ENCODE measurements at regions not wholly inside any gene's neighbourhood (a gene's known extent, or its start where the extent isn't known, plus 50 kb on each side); places are given as distances from the start of the nearest gene placed in this dataset.

- DNase-seq (ENCODE audit: low spot score) = no peak
These were observed 106.7 kb upstream of the ETS2 start for GRCh38 chr21:38699048-38699447.

DNA sequence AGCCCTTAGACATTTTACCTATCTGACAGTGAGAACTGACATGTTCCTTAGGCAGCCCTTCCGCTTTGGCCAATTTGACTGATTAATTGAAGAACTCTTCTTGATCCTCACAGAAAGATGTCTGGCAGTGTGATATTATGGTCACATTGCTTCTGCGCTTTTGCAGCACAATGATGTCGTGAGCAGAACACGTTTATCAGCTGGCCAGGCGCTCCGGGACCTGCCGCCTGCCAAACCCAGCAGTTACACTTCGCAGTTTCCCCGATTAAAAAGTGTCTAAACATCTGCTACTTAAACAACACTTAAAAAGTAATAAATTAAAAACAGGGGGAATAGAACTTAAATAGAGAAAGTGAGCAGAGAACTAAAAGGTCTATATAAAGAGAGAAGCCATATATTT lies 103.5 kb upstream of the ETS2 start:
- DNase-seq (ENCODE audit: low spot score) = no peak

GRCh38 chr21:38709876-38710275 lies 95.9 kb upstream of the ETS2 start:
- DNase-seq (ENCODE audit: low spot score) = no peak

DNA sequence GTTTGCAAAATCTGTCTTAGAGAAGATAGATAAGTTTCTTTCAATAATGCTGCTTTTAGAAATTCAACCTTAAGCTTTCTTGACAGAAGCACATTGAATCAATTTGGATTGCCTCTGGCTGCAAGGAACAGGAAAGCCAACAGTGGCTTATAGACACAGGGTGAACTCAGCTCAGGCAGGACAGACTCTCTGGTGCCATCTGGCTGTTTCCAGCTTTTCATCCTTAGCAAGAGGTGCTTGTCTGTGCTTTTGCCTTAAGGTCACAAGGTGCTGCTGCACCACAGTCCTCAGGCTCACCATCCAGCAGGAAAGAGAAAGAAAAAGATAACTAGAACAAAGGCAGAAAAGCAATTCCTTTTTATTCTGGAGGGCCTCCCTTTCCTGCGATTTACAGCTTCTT lies 93.7 kb upstream of the ETS2 start:
- peak; percentile 71 for DNase-seq (ENCODE audit: low spot score)

GRCh38 chr21:38712664-38713063 lies 93.1 kb upstream of the ETS2 start:
- no peak for DNase-seq (ENCODE audit: low spot score)

DNA sequence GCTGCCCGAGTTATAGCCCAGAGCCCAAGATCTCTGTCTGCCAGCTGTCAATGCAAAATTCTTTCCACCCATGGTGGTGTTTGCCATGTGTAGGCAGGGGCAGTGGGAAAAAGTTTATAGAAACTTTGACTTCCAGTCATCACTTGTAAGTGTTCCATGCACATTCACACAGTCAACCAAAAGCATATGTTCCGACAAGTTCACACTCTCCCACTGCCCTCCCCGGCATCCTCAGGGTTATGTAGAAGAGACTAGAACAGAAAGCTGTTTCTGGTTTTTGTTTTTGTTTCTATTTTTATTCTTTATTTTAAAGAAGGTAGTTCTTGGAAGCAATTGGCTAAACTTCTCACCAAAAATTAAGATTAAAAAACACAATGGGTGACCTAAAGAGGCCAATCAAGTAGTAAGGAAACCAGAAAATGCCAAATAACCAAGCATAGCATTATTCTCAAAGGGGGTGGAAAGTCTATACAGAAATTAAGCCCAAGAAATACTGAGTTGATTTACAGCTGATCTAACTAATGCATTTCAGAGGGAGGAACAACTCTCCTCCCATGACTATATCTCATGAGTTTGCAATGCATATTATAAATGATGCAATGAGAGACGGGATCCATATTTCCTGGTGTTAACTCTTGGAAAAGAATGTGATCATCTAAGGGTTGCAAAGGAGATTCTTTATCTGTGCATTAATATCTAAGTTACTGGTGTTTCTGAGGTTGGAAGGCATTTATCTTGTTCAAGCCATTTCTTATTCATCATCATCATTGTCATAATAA lies 91.5 kb upstream of the ETS2 start:
- DNase-seq (ENCODE audit: low spot score) = no peak

GRCh38 chr21:38714999-38715398 lies 90.7 kb upstream of the ETS2 start:
- DNase-seq (ENCODE audit: low spot score) = no peak

DNA sequence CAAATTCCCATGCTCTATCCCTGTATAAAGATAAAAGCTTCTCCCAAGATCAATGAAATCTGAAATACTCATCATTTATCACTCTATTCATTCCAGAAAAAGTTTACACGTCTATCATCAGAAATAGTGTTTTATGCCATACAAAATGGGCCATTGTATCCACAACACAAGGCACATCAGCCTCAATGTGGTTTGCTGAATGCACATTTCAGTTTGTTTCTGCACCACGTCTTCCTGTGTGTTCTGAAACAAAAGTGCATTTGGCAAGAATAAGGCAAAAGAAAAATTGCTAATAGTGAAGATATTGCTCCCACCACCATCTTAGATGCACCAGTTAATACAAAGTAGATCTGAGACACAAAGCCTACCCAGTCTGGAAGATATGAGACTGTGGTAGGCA lies 89.6 kb upstream of the ETS2 start:
- DNase-seq (ENCODE audit: low spot score) = no peak

DNA sequence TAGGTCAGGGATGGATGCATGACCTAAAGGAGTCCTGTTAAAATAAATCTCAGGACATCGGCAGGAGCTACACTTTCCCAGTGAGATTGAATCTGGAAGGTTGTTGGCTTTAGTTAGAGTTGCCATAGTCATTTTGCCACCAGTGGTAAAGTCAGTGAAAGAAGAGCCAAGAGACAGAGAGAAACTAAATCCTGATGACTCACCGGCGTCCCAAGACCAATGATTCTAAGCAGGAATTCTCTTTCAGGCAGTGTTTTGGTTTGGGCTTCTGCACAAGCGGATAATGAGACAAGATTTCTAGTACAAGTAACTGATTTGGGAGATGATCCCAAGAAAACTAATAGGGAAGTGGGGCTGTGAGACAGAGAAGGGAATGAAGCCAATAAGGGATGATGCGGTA lies 88.8 kb upstream of the ETS2 start:
- DNase-seq (ENCODE audit: low spot score) = peak; percentile 29

- DNase-seq (ENCODE audit: low spot score) = no peak
These were observed 87.2 kb upstream of the ETS2 start for GRCh38 chr21:38718481-38718880.

DNA sequence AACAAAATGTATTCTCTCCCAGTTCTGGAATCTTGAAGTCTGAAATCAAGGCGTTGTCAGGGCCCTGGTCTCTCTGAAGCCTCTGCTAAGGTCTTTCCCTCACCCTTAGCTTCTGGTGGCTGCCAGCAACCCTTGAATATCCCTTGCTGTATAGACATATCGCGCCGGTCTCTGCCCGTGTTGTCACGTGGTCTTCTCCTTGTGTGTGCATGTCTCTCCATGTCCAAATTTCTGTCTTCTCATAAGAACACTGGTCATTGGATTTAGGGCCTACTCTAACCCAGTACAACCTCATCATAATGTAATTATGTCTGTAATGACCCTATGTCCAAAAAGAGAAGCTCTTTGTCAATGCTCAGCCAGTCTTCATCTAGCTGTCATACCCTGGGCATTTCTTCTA lies 85.7 kb upstream of the ETS2 start:
- no peak for DNase-seq (ENCODE audit: low spot score)

- no peak for DNase-seq (ENCODE audit: low spot score)
These were observed 84.7 kb upstream of the ETS2 start for GRCh38 chr21:38721055-38721454.

GRCh38 chr21:38721958-38722357 lies 83.8 kb upstream of the ETS2 start:
- DNase-seq (ENCODE audit: low spot score) = no peak

GRCh38 chr21:38725196-38726157 lies 80.3 kb upstream of the ETS2 start:
- DNase-seq (ENCODE audit: low spot score) = no peak

DNA sequence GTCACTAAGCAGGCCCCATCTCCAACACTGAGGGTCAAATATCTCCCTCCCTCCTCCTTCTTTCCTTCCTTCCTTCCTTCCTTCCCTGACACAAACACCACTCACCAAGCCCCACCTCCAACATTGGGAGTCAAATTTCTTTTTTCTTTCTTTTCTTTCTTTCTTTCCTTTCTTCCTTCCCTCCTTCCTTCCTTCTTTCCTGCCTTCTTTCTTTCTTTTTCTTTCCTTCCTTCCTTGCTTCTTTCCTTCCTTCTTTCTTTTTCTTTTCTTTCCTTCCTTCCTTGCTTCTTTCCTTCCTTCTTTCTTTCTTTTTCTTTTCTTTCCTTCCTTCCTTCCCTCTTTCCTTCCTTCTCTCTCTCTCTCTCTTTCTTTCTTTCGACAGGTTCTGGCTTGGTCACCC lies 79.2 kb upstream of the ETS2 start:
- DNase-seq (ENCODE audit: low spot score) = no peak

DNA sequence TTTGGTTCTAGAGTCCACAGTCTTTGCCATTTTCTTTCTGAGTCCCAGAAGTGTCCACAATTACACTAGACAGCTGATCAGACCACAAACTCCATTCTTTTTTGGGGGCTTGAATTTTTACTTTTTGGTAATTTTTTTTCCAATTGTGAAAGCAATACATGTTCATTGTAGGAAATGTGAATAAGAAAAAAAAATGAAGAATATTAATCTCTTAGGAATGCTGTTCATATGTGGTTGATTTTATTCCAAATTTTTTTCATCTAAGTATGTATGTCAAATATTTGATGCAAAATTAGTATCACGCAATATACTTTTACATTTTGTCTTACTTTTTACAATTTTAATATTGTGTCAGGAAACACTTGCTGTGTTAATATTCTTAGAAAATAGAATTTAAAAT lies 76.4 kb upstream of the ETS2 start:
- no peak for DNase-seq (ENCODE audit: low spot score)

- no peak for DNase-seq (ENCODE audit: low spot score)
These were observed 75.9 kb upstream of the ETS2 start for GRCh38 chr21:38729754-38730379.

- DNase-seq (ENCODE audit: low spot score) = peak; percentile 82
These were observed 71.7 kb upstream of the ETS2 start for GRCh38 chr21:38733972-38734546.

DNA sequence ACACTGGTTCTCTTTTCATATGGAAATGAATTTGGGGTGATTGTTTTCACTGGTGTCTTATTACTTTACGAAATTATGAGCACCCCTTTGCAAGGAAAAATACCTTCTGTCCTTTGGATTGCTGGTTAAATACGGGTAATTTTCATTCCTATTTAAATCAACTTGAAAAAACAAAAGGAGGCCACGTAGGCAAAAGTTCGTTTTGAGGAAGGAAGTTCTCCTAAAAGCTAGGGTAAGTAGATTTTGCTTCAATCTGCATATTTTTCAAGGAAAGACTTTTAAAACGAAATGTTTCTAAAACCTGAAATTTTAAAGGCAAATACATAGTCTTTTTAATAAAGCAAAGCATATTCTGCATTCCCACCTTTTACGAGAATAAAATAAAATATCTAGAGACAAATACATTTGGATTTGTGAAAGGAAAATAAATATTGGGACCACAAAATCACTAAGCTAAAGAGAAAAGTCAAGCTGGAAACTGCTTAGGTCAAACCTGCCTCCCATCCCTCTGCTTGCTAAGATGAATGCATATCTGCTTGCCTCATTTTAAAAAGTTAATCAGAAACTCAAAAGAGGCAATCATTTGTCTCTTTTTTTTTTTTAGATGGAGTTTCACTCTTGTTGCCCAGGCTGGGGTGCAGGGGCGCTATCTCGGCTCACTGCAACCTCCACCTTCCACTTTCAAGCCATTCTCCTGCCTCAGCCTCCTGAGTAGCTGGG lies 70.9 kb upstream of the ETS2 start:
- no peak for DNase-seq (ENCODE audit: low spot score)

DNA sequence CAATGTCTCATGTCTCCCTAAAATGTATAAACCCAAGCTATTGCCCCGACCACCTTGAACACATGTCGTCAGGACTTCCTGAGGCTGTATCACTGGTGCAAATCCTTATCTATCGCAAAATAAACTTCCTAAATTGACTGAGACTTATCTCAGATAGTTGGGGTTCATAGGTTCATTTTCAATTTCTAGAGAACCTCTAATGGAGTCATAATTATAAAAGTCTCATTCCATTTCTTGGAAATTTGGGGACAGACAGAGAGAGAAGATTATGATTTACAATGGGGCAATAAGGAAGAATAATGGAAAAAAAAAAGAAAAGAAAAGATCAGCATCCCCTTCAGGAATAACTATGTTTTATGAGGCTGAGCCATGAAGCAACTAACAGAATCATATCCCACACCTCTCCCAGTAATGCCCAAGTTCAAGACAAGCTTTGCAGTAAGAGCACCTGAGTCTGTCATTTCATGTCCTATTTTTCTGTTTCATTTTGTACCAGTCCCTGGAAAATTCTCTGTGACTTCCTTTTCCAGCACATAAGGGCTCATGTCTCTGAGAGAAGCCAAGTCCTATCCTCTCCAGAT lies 70.0 kb upstream of the ETS2 start:
- DNase-seq (ENCODE audit: low spot score) = no peak

GRCh38 chr21:38740090-38740489 lies 65.6 kb upstream of the ETS2 start:
- no peak for DNase-seq (ENCODE audit: low spot score)
